Heart right ventricle (tissue), 16 donors: ENCODE measurements at regions not wholly inside any gene's neighbourhood (a gene's known extent, or its start where the extent isn't known, plus 50 kb on each side); places are given as distances from the start of the nearest gene placed in this dataset.

Source experiments
- ATAC-seq, 8 donors: fragments of 200-7000 bp; cut with Tn5 transposase; one replicate each; pipeline ENCODE4 v1.9.1; 2020; ENCODE audit warnings: mild to moderate bottlenecking in 8 of 8, moderate library complexity in 8 of 8, moderate number of reproducible peaks in 1 of 8
- DNase-seq, 2 donors: peaks; one replicate each; pipeline ENCODE4 v3.0.0-alpha.2; 2020
- H3K27ac ChIP-seq, 10 donors: fragments of 200-600 bp; sonication (generic) in 2 of 10; one replicate each; pipeline versions ENCODE4 v1.5.0 to v1.8.0; 2020 to 2022; ENCODE audit warnings: mild to moderate bottlenecking in 3 of 10
- H3K27me3 ChIP-seq, 7 donors: fragments of 200-600 bp; one replicate each; pipeline ENCODE4 v1.8.0; 2021 to 2022; ENCODE audit warnings: mild to moderate bottlenecking in 2 of 7
- H3K36me3 ChIP-seq, 9 donors: fragments of 200-600 bp; sonication (generic) in 1 of 9; one replicate each; pipeline versions ENCODE4 v1.5.0 to v1.8.0; 2020 to 2022; ENCODE audit warnings: mild to moderate bottlenecking in 2 of 9
- H3K4me1 ChIP-seq, 9 donors: fragments of 200-600 bp; sonication (generic) in 1 of 9; one replicate each; pipeline versions ENCODE4 v1.5.0 to v1.8.0; 2020 to 2022; ENCODE audit warnings: mild to moderate bottlenecking in 4 of 9
- H3K4me3 ChIP-seq, 10 donors: fragments of 200-600 bp; sonication (generic) in 2 of 10; one replicate each; pipeline versions ENCODE4 v1.5.0 to v1.8.0; 2020 to 2022; ENCODE audit warnings: mild to moderate bottlenecking in 7 of 10, moderate library complexity in 2 of 10
- H3K9me3 ChIP-seq, 11 donors: fragments of 200-600 bp in 10 of 11; sonication (generic) in 2 of 11; one replicate each; pipeline versions ENCODE4 v1.5.0 to v1.8.0; 2013 to 2022; ENCODE audit warnings: mild to moderate bottlenecking in 2 of 11, control low read depth in 1 of 11, moderate library complexity in 1 of 11
- WGBS, 2 donors: extraction: QIAGEN DNeasy Blood & Tissue Kit; methylation state at CpG; one replicate each; pipeline ENCODE4 v1.1.7; 2013; ENCODE audit warnings: inconsistent platforms in 1 of 2; 5-methylcytosine and 5-hydroxymethylcytosine counted together
- intact Hi-C, 10 donors: fragments of 100-400 bp; cut with DNase I; formaldehyde crosslinking; loops; one replicate each; pipeline versions ENCODE4 v1.11.1 to v1.14.2; 2022
- TF ChIP-seq, protein P1 (sequence below), 9 donors: fragments of 200-600 bp; sonication (generic) in 2 of 9; IDR thresholded peaks; one replicate each; pipeline versions ENCODE4 v1.5.0 to v1.8.0; 2021 to 2022; ENCODE audit warnings: antibody characterized with exemption in 9 of 9, mild to moderate bottlenecking in 5 of 9, moderate library complexity in 1 of 9
- donor health status: Arrhythmogenic right ventricular cardiomyopathy.
- donor health status: ischemic (EF 13 %, LVEDD 7.1; RV severe dilation, severe dysfunction).
- donor health status: healthy with polysubstance abuse.
- donor health status: DM: no; HTN: yes; CAD: no.
- donor health status: DM: no; HTN: no; CAD: no.
- donor health status: ischemic (EF 25% LVEDD 6.9; RV normal size, moderate dysfunction).
- donor health status: ischemic (EF 25% LVEDD 5.7; RV mildly dilated, moderate dysfunction).
- donor health status: healthy.
- donor health status: DM: yes; HTN: yes; CAD: no.
- donor health status: Ischemic cardiomyopathy.
- donor health status: ischemic (EF 35%, LVEDD 5.7; RV mildly dilated, moderate dysfunction).
- donor health status: nonischemic (EF 11% LVEDD 7.7; RV severe dilation, severe dysfunction).
- donor health status: DM: yes; HTN: yes; CAD: no.
- donor health status: PGD.
- donor health status: ischemic (EF 29% LVEDD 5.4; RV normal size, mild dysfunction).
- donor health status: nonischemic (EF 23%, LVEDD 6.1; RV moderate dilation, normal function).

DNA sequence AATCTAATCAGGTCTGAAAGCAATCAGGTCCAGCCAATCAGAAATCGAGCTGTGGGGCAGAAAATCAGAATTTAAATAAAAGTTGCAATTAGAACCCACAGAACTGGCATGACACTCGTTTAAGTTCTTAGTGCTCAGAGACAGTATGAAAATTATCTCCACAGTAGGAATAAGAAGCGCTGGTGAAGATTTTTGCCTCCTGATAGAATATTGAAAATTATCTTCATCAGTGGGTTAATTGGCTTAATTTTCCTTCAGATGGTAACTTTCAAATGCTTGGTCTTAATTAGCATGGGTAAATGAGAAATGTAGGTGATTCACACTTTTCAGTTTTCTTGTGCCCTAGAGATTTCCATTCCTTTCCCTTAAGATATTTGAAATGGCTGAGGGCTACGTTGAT lies 109.1 kb upstream of the MDFIC2 start:
- WGBS, 2 donors, result 72 to 74% methylated on average over 4 of the region's 4 CpGs

DNA sequence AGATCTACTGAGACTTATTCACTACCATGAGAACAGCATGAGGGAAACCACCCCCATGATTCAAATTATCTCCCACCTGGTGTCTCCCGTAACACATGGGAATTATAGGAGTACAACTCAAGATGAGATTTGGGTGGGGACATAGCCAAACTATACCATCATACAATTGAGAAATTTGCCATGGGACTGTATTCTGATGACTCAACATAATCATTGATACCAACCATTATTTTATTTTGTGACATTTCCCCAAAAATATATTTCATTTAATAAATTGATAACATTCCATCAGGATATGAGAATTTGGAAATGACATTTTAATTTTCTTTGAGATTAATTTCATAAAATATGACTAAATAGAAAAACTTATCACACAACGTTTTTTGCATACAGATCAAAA lies 96.6 kb upstream of the MDFIC2 start:
- no peaks in the 10 kb centered on the region for H3K4me1 ChIP-seq
- H3K27ac ChIP-seq, result no peak overlapping the region
- H3K9me3 ChIP-seq, result peaks cover 0 to 15% (median 0%) of the 10 kb centered on the region in 11 donors
- intact Hi-C loops, result no loop called here
- no peaks in the 10 kb centered on the region for H3K36me3 ChIP-seq
- H3K4me3 ChIP-seq, result no peak overlapping the region
- DNase-seq (no peak), ATAC-seq (no peak)
- H3K27me3 ChIP-seq, result no peaks in the 10 kb centered on the region
- TF ChIP-seq, protein P1, sequence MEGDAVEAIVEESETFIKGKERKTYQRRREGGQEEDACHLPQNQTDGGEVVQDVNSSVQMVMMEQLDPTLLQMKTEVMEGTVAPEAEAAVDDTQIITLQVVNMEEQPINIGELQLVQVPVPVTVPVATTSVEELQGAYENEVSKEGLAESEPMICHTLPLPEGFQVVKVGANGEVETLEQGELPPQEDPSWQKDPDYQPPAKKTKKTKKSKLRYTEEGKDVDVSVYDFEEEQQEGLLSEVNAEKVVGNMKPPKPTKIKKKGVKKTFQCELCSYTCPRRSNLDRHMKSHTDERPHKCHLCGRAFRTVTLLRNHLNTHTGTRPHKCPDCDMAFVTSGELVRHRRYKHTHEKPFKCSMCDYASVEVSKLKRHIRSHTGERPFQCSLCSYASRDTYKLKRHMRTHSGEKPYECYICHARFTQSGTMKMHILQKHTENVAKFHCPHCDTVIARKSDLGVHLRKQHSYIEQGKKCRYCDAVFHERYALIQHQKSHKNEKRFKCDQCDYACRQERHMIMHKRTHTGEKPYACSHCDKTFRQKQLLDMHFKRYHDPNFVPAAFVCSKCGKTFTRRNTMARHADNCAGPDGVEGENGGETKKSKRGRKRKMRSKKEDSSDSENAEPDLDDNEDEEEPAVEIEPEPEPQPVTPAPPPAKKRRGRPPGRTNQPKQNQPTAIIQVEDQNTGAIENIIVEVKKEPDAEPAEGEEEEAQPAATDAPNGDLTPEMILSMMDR (IDR thresholded peaks at IDR 0.05), result no peak
- 83 to 93% methylated on average over 2 of the region's 2 CpGs for WGBS, 2 donors

More for the DNA sequence above, 109.1 kb upstream of the MDFIC2 start:
- H3K36me3 ChIP-seq, result no peaks in the 10 kb centered on the region
- TF ChIP-seq, protein P1 (IDR thresholded peaks at IDR 0.05), result no peak
- ATAC-seq (no peak), DNase-seq (no peak)
- H3K4me3 ChIP-seq, result no peak overlapping the region
- intact Hi-C loops, result no loop called here
- H3K27ac ChIP-seq, result no peak overlapping the region
- no peaks in the 10 kb centered on the region for H3K9me3 ChIP-seq
- no peaks in the 10 kb centered on the region for H3K4me1 ChIP-seq
- peaks cover 0 to 13% (median 0%) of the 10 kb centered on the region in 7 donors for H3K27me3 ChIP-seq

DNA sequence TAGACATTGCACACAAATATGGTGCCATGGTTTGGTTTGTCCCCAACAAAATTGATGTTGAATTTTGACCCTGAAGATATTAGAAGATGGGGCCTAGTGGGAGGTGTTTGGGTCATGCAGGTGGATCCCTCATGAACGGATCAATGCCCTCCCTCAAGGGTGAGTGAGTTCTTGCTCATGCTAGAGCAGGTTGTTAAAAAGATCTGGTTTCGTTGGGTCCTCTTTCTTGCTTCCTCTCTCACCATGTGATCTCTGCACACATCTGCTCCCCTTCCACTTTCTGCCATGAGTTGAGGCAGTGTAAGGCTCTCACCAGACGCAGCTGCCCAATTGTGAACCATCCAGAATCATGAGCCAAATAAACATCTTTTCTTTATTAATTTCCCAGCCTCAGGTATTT lies 87.8 kb upstream of the MDFIC2 start:
- intact Hi-C loops, result no loop called here
- TF ChIP-seq, protein P1 (IDR thresholded peaks at IDR 0.05), result no peak
- DNase-seq (no peak), ATAC-seq (no peak)
- Histone ChIP-seq H3K4me3 (no peak overlapping the region), H3K9me3 (peaks cover 0 to under 1% (median 0%) of the 10 kb centered on the region in 11 donors), H3K27ac (no peak overlapping the region), H3K36me3 (no peaks in the 10 kb centered on the region), H3K4me1 (no peaks in the 10 kb centered on the region), H3K27me3 (no peaks in the 10 kb centered on the region)
- 79 to 86% methylated on average over 3 of the region's 3 CpGs for WGBS, 2 donors

DNA sequence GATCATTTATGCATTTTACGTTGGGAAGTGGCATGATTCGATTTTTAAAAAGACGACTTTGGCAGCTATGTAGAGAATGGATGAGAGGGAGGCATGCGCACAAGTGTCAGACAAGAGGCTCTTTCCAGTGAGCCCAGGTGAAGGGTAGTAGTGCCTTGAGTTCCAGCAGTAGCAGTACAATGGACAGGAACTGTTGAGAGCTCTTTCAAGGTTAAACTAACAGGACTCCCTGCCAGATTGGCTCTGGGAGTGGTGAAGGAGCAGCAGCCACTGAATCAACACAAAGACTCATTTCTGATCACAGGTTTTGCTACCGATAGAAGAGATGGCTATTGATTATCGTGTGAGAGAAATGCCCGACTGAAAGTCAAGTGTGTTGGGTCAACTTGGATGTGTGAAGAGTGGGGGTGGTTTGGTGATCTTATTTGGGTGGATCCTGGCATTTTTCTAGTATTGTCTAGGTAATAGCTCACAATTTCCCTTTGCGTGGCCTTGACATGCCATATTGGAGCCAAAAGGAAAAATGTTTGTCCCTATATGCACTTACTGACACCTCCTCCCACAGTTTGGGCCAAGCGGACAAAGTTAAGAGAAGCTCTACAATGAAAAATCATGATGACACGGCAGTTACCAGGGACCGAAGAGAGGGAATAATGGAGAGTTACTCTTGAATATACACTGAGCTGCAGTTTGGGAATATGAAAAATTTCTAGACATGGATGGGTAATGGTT lies 81.6 kb upstream of the MDFIC2 start:
- intact Hi-C loops, result no loop called here
- ATAC-seq, result no peak
- no peak overlapping the region for H3K4me3 ChIP-seq
- no peaks in the 10 kb centered on the region for H3K36me3 ChIP-seq
- H3K27me3 ChIP-seq, result no peaks in the 10 kb centered on the region
- H3K9me3 ChIP-seq, result peaks cover 0 to 8% (median 0%) of the 10 kb centered on the region in 11 donors
- TF ChIP-seq, protein P1 (IDR thresholded peaks at IDR 0.05), result no peak
- no peak for DNase-seq
- 89 to 92% methylated on average over 11 of the region's 11 CpGs for WGBS, 2 donors
- H3K4me1 ChIP-seq, result no peaks in the 10 kb centered on the region
- H3K27ac ChIP-seq, result no peak overlapping the region
